NCI-H526 (cell line): ENCODE measurements at regions not wholly inside any gene's neighbourhood (a gene's known extent, or its start where the extent isn't known, plus 50 kb on each side); places are given as distances from the start of the nearest gene placed in this dataset.
"Not testable (repeated sequence)": the region's sequence is repeated elsewhere in the genome, so short reads cannot be mapped to it uniquely, and the experiment has no call there.

ENCODE experiments used
- DNase-seq, 2 experiments: peaks; one replicate each; lab custom pipeline; 2025; lab: John Stamatoyannopoulos, UW

DNA sequence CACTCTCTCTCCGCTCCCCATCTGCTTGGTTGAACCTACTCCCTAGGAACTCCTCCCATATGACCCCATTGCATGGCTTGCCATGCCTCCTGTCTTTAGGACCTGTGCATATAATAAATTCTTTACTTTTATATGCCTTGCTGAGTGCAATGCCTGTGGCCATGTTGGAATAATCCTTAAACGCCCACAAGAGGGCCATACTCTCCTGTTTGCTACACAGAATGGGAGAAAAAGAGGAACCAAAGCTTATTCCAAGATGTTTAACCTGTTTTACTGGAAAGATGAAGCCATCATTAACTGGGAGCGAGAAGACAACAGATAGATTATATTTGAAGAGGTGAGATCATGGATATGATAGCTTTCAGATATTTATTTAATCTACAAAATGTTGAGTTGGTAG is 1097.8 kb downstream of the NAALADL2 start:
- DNase-seq = peak; percentile 2 to 45

DNA sequence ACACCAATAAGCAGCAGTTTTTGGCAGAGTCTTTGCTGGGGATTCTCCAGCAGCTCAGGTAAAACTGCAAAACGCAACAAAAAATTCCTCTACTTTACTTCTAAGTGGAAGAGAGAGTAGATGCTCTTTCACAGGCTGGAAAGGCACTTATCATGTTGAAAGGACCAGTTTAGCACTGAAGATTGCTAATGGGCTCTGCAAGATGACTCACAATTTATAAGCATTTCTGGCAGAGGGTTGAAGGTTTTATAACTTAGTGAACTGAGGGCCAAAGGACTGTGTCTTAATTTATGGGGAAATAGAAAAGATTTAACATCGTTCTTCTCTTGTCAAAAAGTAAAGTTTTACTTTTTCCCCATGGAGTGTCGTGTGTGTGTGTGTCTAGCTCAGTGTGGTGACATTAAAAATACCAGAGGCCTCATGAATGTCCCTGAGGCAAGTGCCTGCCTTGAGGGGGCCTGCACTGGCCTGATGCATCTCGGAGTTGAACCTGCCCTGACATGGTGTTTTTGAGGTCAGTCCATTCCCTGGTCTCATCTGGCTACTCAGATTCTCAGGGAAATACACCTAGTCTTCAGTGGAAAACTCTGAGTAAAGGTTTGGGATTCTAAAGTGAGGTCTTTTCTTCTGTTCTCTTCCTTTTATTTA is 1092.0 kb downstream of the NAALADL2 start:
- DNase-seq = no peak

GRCh38 chr3:175948041-175948440 is 1088.9 kb downstream of the NAALADL2 start:
- DNase-seq = no peak

DNA sequence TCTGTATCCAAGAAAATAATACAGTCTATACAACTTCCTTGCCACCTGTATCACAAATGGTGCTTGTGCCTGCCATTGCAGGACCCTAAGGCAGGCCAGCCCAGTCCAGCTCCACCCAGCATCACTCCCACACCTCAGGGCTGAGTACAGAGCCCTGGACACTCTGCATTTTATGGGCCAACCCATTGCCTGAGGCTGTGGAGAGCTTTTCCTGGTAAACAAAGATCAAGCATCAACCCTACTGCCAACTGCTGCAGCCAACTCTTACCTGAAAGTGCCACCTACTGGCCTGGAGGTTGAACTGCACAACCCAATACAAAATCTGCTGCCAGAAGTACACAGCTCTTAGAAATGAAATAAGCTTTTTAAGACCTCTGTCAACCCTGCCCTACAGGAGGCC is 1082.2 kb downstream of the NAALADL2 start:
- DNase-seq = peak in 1 of 2 experiments; percentile 16

DNA sequence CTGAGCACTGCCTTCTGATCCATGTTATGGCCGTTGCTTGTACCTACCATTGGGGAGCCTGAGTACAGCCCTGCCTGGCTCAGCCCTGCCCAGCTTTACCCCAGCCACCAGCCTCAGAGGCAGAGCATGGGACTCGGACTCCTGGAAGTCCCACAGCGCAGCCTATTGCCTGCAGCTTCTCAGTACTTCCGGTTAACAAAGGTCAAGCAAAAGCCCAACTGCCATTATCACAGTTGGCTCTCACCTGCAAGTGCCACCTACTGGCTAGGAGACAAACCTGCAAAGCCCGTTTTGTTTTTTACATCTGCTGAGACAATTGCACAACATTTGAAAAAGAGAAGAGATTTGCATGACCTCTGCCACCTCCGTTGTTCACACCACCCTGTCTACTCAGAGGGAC is 1081.7 kb downstream of the NAALADL2 start:
- DNase-seq = peak; percentile 19 to 42

DNA sequence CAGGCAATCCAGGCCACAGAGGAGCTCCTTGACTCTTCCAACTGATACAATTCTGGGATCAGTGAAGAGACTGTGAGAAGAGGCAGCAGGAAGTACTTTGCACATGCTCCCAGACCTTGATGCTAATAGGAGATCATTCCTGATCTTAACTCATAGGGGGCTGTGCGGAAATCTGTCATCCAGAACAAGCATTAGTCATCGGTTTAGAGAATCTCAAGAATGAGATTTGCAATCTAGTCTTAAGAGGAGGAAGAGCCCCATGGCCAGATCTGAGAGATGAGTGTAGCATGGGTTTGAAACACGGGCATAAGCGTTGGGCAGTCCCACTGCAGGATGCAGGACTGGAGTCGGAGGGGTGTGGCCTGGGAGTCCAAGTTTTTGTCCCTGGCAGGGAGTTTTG is 1081.1 kb downstream of the NAALADL2 start:
- DNase-seq = no peak

DNA sequence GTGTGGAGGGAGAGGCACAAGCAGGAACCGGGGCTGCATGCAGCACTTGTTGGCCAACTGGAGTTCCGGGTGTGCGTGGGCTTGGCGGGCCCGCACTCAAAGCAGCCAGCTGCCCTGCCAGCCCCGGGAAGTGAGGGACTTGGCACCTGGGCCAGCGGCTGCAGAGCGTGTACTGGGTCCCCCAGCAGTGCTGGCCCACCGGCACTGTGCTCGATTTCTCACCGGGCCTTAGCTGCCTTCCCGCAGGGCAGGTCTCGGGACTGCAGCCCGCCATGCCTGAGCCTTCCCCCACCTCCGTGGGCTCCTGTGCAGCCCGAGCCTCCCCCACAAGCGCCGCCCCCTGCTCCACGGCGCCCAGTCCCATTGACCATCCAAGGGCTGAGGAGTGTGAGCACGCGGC is 1078.2 kb downstream of the NAALADL2 start:
- not testable (repeated sequence) for DNase-seq

DNA sequence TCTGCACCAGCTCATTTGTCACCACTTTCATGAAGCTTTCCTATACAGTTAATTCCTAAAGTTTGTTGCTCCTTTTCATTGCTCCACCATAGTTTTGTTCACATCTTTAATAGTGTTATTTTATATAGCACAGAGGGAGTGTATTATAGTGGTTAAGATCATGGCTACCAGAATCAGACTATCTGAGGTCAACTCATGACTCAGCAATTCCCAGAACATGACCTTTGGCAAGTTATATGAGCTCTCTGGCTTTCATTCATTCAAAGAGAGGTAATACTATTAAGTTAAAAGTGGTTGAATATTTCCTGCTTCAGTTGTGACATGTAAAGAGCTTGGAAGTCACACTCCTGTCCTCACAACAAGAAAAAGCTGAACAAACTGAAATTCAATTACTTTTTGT is 1073.5 kb downstream of the NAALADL2 start:
- DNase-seq = no peak

GRCh38 chr3:175919133-175919532 is 1060.0 kb downstream of the NAALADL2 start:
- DNase-seq = no peak

GRCh38 chr3:175916191-175916934 is 1057.2 kb downstream of the NAALADL2 start:
- DNase-seq = no peak

GRCh38 chr3:175914785-175915184 is 1055.7 kb downstream of the NAALADL2 start:
- DNase-seq = no peak

GRCh38 chr3:175913286-175913685 is 1054.2 kb downstream of the NAALADL2 start:
- DNase-seq = no peak

DNA sequence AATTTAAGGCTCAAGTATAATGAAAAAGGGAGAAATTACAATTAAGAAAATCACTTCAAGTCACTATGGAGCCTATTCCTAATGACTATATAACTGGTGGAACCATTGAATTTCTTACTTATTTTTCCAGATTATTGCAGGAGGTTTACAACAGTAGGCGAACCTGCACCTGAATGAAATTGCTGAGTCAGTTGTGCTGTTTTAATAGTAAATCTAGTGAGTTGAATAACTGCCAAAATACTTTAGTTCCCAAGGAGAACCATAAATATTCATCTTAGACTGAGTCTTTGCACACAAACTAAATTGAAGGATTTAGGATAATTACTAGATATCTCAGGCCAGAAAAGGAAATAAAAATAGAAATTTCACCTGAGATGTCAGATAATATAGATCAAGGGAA is 1052.8 kb downstream of the NAALADL2 start:
- no peak for DNase-seq

- DNase-seq = no peak
These were observed 1043.1 kb downstream of the NAALADL2 start for GRCh38 chr3:175902226-175902625.

- no peak for DNase-seq
These were observed 1039.1 kb downstream of the NAALADL2 start for GRCh38 chr3:175898194-175898593.

DNA sequence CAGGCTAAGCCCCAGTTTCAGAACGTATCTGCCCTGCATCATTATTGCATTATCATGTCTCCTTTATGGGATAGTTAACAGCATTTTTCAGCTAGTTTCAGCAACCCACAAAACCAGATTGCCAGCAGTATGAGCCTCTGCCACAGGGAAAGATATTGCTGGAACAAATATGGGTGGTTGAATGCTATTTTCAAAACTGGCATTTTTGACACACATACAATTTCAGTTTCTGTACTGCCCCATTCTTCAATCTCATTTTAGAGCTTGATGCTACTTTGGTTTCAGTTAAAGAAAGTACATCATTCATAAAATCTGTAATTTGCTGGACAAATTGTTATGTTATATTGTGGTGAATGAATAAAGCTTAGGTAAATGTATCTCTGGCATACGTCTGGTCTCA is 1037.5 kb downstream of the NAALADL2 start:
- DNase-seq = no peak

GRCh38 chr3:175895731-175896130 is 1036.6 kb downstream of the NAALADL2 start:
- no peak for DNase-seq

GRCh38 chr3:175893566-175893965 is 1034.4 kb downstream of the NAALADL2 start:
- no peak for DNase-seq

GRCh38 chr3:175890066-175890465 is 1030.9 kb downstream of the NAALADL2 start:
- DNase-seq = no peak

- no peak for DNase-seq
These were observed 1026.2 kb downstream of the NAALADL2 start for GRCh38 chr3:175885231-175885766.

DNA sequence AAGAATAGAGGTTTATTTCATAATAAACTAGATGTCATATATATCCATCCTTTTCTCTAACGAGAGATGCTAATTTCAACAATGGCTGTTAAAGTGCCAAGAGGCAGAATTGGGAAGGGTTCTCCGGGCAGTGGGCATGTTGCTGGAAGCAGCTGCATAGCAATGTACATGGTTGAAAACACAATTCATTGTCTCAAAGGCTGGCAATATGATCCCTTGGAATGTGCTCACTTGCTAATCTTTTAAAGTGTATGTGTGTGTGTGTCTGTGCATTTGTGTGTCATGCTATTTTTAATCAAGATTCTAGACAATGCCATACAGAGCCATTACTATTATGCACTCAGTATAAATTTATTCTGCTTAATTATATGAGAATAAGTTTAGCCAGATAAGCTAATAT is 1020.3 kb downstream of the NAALADL2 start:
- DNase-seq = no peak

- DNase-seq = no peak
These were observed 1010.3 kb downstream of the NAALADL2 start for GRCh38 chr3:175869404-175869803.

GRCh38 chr3:175868626-175869025 is 1009.5 kb downstream of the NAALADL2 start:
- DNase-seq = peak in 1 of 2 experiments; percentile 15
